Right ventricle myocardium superior (tissue), 1 donor: ENCODE measurements at regions not wholly inside any gene's neighbourhood (a gene's known extent, or its start where the extent isn't known, plus 50 kb on each side); places are given as distances from the start of the nearest gene placed in this dataset.

Source experiments
- ATAC-seq: fragments of 200-7000 bp; cut with Tn5 transposase; one replicate; pipeline ENCODE4 v1.9.1; 2020; ENCODE audit warnings: mild to moderate bottlenecking; ENCODE audit not compliant: poor library complexity
- DNase-seq: peaks from one replicate; pipeline ENCODE4 v3.0.0-alpha.2; 2020
- intact Hi-C: fragments of 100-400 bp; cut with DNase I; formaldehyde crosslinking; loops from one replicate; pipeline ENCODE4 v1.11.2; 2022
- donor health status: DM: no; HTN: yes; CAD: no; lungs with severe emphysema.

DNA sequence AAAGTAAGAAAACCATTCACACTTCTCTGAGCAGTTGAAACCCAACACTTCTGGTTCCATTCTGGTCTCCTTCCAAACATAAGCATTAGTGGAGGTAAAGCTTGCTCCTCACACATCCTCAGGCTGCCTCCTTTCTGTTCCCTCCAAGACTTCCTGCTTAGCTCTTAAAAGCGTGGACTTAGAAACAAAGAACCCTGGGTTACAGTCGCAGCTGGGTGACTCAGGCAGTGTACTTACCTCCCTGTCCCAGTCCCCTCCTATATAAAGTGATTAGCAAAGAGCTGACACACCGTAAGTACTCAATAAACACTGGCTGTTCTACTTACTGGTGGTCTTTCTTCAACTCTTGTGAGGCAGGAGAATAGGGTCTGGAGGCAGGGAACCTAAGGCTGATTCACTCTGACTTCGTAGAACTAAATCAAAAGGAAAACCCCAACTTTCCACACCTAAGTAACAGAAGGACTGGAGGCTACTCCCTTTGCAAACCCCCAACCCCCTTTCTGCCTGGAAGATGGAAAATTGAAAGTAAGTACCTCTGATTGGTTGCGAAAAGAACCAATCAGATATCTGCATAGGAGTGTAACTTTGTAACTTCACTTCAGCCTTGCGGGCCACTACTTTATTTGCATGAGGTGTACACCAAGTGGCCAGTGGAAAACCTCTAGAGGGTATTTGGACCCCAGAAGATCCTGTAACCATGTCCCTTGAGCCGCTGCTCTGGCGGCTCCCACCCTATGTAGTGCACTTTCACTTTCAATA is 165.4 kb downstream of the SUCLA2 start:
- intact Hi-C loops = no loop called here
- DNase-seq (no peak), ATAC-seq (no peak)

DNA sequence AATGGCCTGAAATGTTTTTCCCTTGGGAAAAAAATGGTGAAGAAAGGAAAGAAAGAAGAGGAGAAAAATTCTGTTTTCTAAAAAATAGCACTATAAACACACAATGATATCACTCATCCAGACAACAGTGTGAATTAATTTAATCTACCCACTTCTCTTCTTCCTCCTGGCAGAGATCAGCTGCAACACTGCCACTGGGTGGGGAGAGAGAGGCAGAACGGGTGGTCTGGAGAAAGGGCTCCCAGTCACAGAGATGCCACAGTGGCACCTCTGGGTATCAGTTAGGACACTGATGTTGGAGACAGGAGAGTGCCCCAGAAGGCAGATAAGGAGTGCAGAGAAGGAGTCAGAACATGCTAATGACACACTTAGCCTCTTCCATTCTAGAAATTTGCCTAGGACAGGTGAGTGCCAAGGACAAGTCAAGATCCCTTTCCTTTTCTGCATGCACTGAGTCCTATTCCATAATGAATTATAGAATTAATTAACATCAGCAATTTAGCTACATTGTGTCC is 168.6 kb downstream of the SUCLA2 start:
- ATAC-seq = no peak
- intact Hi-C loops = no loop called here

DNA sequence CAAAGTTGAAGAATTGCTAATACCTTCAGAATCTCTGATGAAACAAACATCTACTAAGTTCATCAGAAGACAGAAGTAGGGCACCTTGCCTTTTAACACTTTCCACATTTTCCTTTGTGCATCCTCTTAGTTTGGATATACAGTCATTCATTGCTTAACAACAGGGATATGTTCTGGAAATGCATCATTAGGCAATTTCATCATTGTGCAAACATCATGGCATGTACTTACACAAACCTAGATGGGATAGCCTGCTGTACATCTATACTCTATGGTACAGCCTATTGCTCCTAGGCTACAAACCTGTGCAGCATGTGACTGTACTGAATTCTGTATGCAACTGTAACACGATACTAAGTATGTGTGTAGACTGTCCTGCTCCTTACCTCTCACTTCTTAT is 169.8 kb downstream of the SUCLA2 start:
- intact Hi-C loops = no loop called here
- ATAC-seq (no peak), DNase-seq (no peak)

More for the DNA sequence above, 168.6 kb downstream of the SUCLA2 start:
- DNase-seq = no peak

DNA sequence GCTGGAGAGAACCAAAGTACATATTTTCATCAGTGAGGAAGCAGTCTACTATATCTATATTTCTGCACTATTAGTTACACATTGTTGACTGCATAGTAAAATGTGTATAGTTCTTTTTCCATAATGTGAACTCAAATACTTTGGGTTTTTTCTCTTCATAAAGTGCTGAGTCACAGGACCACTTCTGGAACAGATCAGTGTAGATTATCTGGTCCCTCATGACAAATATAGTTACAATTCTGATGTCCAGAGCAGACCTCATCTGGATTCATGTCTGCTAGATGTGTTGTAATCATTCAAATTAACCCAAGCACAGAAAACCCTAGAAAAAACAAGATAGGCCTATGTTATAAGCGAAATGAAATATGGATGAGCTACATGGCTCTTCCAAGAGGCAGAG is 171.4 kb downstream of the SUCLA2 start:
- no peak for ATAC-seq
- intact Hi-C loops = no loop called here
- DNase-seq = no peak

DNA sequence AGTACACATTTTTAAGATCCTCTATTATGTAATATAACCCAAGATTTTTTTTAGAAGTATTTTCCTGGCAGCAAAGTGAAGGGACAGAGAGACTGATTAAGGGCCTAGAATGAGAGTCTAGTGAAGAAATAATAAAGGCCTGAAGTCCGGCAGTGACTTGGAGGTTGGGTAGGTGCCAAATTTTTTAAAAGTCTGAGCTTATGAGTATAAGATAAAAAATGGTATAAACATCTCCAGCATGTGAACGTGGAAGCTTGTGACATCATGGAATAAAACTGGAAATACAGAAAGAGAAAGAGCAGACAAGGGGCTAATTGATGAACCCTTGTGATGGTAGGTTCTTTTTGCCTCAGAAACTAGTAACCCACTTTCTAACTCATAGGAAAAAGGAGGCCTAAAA is 174.6 kb downstream of the SUCLA2 start:
- intact Hi-C loops = no loop called here
- DNase-seq (no peak), ATAC-seq (no peak)

DNA sequence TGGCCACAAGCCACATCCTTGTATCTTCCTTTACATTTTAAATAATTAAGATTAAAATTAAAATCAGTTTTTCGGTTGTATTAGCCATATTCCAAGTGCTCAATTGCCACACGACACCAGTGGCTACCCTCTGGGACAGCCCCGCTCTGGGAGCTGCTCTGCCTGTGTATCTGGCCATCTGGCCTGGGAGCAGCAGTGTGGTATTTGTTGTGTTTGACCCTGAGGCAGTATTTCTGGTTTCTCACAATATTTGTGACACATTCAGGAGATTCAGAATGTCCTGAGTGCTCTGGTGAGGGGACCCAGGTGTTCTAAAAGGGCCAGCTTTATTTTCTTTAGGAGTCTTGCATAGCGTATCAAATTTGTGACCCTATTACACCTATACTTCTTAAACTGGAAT is 179.0 kb downstream of the SUCLA2 start:
- intact Hi-C loops = no loop called here
- DNase-seq (no peak), ATAC-seq (no peak)

DNA sequence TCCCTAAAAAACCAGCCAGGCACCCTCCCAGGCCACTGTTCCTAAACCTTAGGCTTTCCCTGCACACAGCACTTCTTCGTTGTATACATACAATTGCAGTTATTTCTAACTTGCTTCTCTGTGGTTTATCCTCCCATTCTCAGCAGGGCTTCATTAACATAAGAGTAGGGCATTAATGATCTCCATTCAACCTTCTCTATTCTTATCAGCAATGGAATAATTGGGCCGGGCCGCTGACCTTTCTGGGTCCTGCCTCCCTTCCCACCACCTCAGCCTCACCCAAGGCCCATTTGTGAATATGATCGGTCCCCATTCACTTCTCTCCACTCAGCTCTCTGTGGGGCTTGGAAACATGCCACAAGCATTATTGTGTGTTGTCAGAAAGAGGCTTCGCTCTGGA is 184.2 kb downstream of the SUCLA2 start:
- intact Hi-C loops = no loop called here
- DNase-seq (no peak), ATAC-seq (no peak)

DNA sequence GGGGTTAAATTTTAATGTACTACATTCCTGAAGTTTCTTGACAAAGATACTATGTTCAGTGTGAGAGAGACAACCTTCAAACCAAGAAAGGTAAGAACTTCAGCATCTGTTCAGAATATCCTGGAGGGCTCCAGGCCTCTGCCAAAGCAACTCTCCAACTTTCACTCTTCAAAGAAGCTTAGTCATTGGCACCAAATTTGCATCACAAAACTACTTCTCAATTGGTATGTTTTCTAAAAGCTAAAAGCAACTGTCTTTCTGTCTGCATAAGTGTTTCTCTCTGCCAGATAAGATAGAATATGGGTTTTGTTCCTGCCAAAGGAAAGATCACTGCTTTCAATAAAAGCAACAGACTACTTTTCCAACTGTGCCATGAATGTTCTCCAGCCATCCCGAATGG is 187.4 kb downstream of the SUCLA2 start:
- no peak for ATAC-seq
- intact Hi-C loops = no loop called here
- DNase-seq = no peak

DNA sequence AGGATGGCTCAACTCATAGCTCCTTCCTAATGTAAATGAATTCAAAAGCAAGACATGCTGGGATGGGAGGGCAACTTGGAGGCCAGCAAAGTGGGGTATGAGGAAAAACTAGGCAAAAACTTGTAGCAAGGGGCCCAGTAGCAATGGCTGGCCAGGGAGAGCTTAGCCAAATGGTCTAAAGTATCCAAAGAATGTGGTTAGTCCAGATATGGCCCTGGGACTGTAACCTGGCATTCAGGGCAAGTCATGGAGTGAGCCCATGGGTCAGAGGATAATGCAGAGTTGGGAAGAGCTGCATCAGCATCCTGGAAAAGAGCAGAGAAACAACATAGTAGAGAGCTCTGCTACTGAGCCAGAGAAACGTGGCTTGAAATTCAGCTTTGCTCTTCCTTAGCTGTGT is 191.7 kb downstream of the SUCLA2 start:
- ATAC-seq (no peak), DNase-seq (no peak)
- intact Hi-C loops = no loop called here

DNA sequence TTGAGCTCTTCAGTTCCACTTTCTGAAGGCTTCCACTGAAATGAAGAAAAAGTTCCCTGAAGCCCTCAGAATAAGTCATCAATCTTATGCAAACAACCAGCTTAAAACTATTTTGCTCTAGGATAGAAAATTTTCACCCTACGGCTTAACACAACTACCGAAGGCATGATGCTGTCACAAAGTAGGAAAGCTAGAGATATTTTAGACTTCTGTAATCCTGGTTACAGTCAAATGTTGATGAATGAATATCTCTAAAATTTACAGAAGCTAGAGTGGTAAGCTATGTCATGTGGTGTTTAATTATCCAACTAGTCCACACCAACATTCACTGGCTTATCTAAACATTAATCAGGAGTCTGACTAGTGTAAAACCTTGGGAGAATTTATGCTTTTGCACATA is 197.9 kb downstream of the SUCLA2 start:
- ATAC-seq = no peak
- no peak for DNase-seq
- intact Hi-C loops = no loop called here

DNA sequence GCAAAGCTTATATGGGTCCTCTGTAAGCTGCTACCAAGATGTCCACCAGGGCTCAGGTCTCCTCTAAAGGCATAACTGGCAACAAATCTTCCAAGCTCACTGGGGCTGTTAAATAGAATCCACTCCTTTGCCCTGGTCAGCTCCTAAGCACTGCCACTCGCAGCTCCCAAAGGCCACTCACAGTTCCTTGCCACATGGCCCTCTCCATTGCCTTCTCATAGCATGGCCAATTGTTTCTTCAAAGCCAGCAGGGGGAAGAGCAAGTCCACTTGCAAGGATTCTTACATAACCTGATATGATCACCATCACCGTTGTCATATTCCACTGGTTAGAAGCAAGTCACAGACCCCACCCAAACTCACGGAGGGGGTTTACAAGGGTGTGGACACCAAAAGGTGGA is 199.5 kb downstream of the SUCLA2 start:
- ATAC-seq = no peak
- intact Hi-C loops = no loop called here
- DNase-seq = no peak

DNA sequence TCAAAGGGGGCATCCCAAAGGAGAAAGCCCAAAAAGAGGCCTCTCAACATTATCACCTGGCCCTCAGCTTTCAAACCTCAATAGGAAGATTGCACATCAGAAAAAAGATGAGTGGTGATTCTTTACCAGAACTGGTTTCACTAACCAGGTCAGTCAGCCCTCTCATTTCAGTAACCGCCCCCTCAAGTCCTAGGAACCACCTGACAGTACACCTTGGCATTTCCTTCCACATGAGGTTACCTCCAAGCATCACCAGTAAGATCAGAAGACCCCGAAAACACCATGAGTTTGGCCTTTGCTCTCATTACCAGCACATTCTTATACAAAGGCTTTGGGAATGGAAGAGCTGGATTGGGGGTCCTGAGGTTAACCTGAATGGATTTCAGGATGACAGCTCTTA is 200.5 kb downstream of the SUCLA2 start:
- no peak for ATAC-seq
- intact Hi-C loops = no loop called here

DNA sequence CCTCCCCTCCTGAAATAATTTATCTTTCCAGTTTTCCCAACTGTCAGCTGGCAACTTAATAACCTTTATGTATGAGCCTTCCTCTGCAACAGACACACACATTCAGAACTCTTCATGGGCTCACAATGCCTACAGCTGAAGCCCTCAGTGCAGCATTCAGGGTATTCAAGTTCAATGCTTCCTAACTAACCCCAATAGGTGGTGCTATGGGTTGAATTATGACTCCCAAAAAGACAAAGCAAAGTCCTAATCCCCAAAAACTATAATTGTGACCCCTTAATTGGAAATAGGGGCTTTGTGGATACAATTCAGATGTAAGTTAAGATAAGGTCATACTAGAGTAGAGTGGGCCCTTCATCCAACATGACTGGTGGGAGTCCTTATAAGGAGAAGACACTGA is 202.2 kb downstream of the SUCLA2 start:
- ATAC-seq = no peak
- no peak for DNase-seq
- intact Hi-C loops = no loop called here

More for the DNA sequence above, 200.5 kb downstream of the SUCLA2 start:
- DNase-seq = no peak

DNA sequence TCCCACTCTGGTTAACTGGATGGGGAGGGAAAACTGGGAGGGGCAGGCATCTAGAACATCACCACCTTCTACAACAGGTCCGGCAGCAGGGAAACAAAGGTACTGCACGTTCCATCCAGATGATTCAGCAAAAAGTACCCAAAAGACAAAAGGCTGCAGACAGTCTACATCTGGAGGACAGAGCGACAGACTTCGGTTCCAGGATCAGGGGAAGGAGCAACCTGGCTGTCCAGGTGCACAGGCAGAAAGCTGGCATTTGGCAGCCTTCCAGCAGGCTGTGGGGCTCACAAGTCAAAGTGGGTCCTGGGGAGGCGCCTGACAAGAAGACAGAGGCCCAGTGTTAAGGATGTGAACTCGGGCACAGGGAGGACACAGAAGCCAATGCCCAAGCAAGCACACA is 202.9 kb downstream of the SUCLA2 start:
- intact Hi-C loops = no loop called here
- no peak for DNase-seq

DNA sequence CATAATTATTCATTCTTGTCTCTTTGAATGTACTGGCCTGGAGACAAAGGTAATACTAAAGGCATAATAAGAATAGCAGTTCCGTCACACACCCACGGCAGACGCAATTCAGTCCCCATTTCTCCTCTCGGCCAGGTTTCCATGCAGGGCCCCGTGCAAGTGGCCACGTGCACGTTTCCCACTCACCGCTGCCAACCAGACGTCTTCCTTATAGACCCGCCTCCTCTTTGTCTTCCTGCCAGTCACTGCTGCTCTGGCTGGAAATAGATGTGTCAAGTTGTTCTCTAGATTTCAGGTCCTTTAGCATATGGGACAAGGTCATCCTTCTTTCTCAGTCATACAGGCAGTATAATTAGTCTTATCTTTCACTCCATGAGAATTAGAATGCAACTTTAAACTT is 204.3 kb downstream of the SUCLA2 start:
- intact Hi-C loops = no loop called here
- DNase-seq = peak; percentile 47
- ATAC-seq = peak; percentile 75

More for the DNA sequence above, 202.9 kb downstream of the SUCLA2 start:
- no peak for ATAC-seq

DNA sequence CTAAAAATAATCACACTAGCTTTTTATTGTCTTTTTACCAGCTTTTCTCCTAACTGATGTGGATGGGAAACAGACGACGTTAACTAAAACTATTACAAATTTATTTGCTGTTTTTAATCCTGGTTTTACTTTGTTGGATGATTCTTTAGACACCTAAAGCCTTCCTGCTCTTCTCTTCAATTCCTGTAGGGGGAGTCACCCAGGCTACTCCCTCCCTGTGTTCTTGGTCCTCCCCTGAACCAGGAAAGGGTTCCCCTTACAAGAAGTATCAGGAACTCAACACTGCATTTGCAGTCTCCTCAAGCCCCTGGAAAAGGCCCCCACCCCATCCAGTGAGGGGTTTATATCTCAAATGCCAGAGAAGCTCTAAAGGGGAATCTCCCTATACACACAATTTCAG is 206.1 kb downstream of the SUCLA2 start:
- intact Hi-C loops = no loop called here
- no peak for ATAC-seq
- DNase-seq = no peak

DNA sequence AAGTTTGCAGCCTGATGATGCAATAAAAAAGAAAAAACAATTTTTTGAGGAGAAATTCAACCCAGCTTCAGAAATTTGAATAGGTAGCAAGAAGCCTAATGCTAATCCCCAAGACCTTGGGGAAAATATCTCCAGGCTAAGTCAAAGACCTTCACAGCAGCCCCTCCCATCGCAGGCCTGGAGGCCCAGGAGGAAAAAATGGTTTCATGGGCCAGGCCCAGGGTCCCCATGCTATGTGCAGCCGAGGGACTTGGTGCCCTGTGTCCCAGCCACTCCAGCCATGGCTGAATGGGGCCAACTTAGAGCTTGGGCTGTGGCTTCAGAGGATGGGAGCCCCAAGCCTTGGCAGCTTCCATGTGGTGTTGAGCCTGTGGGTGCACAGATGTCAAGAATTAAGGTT is 210.3 kb downstream of the SUCLA2 start:
- intact Hi-C loops = no loop called here
- ATAC-seq = no peak
- DNase-seq = no peak

DNA sequence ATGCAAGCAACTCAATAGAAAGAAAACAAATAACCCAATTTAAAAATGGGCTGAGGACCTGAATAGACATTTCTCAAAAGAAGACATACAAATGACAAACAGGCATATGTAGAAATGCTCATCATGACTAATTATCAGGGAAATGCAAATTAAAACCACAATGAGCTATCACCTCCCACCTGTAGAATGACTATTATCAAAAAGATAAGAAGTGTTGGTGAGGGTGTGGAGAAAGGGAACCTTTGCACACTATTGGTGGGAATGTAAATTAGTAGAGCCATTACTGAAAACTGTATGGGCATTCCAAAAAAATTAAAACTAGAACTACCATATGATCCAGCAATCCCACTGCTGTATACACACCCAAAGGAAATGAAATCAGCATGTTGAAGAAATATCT is 212.2 kb downstream of the SUCLA2 start:
- no peak for ATAC-seq
- DNase-seq = no peak
- intact Hi-C loops = no loop called here

DNA sequence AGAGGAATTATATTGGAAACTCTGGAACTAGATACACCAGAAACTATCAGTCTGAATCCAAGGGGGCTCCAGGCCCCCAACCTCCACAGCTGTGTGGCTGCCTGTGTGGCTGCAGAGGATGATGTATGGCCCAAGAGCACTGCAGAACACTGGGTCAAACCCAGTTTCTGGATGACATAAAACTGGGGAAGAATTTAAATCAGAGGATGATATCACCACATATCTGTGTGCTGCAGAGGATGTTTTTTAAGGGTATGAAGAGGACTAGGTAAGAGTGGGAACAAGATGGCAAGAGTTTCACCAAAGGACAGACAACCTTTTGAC is 226.4 kb downstream of the SUCLA2 start:
- no peak for DNase-seq
- ATAC-seq = no peak
- intact Hi-C loops = loop anchor here (5.0 to 10.0 kb wide), 2 partner anchors 350 to 942 kb away; no protein-coding TSS in a partner anchor

DNA sequence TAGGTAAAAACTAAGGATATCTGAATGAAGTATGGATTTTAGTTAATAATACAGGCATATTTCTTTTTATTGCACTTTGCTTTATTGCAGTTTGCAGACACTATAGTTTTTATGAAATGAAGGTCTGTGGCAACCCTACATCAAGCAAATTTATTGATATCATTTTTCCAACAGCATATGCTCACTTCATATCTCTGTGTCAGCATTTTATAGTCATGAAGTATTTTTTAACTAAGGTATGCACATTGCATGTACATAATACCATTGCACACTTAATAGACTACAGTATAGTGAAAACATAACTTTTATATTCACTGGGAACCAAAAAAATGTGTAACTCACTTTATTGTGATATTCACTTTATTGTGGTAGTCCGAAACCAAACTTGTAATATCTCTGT is 236.3 kb downstream of the SUCLA2 start:
- no peak for DNase-seq
- ATAC-seq = no peak
- intact Hi-C loops = no loop called here

DNA sequence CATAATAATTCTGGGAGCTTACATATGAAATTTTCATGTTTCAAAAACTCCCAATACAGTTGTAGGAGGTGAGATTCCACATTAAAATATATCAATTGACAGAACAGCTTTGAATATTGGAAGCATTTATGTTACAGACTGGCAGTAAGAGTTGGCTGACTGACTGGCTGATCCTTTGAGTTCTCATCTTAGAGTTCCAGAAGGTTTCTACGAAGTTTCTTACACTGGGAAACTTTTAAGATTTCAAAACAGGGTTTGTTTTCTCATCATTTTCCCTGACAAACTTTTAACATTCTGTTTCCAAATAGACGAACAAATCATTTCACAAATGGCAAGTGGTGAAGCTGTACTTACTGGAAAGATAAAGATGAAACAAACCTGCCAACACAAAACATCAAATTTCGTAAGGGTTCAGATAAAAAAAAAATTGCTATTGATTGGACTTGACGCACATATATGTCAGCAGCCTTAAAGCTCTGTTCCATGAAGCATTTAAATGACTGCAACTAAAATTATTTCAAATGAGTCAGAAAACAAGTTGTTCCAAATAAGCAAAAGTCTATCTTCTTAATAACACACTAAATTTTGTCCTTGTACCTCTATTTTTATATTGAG is 243.5 kb downstream of the SUCLA2 start:
- intact Hi-C loops = no loop called here
- ATAC-seq (no peak), DNase-seq (no peak)
